A673 (cell line): ENCODE measurements at regions not wholly inside any gene's neighbourhood (a gene's known extent, or its start where the extent isn't known, plus 50 kb on each side); places are given as distances from the start of the nearest gene placed in this dataset.

Source experiments
- CTCF ChIP-seq: fragments of 300-800, 200-600 bp; sonication (generic); conservative IDR thresholded peaks from 2 replicates; pipeline ENCODE4 v1.5.1; 2017; ENCODE audit warnings: low read depth, mild to moderate bottlenecking, antibody characterized with exemption, low read length, moderate library complexity, mixed read lengths
- EZH2 ChIP-seq: fragments of 200-600 bp; sonication (generic); IDR thresholded peaks from 2 replicates; pipeline ENCODE4 v1.6.1; 2017; ENCODE audit warnings: borderline replicate concordance, low read depth, mild to moderate bottlenecking, mixed read lengths, antibody characterized with exemption, low read length; ENCODE audit not compliant: poor library complexity, severe bottlenecking

- no peak for TF ChIP-seq CTCF
- TF ChIP-seq EZH2 = no peak
These were observed 139.2 kb downstream of the SEC16B start for GRCh38 chr1:177830531-177831135.
